Natural killer cell (primary cell): ENCODE measurements at regions not wholly inside any gene's neighbourhood (a gene's known extent, or its start where the extent isn't known, plus 50 kb on each side); places are given as distances from the start of the nearest gene placed in this dataset.
"Not testable (repeated sequence)": the region's sequence is repeated elsewhere in the genome, so short reads cannot be mapped to it uniquely, and the experiment has no call there.

Experiments
- ATAC-seq, 3 donors: fragments of 150-1000 bp in 2 of 3; fragments of 200-7000 bp in 1 of 3; cut with Tn5 transposase; 1 replicate in 1 of 3; 2 replicates in 2 of 3; pipeline ENCODE4 v1.10.0; 2021; ENCODE audit warnings: mild to moderate bottlenecking in 2 of 3, moderate library complexity in 2 of 3
- DNase-seq, 2 donors: peaks; one replicate each; pipeline versions ENCODE4 v3.0.0 to v3.0.0-alpha.2; 2013 to 2021; ENCODE audit warnings: mixed read lengths in 1 of 2
- H3K27ac ChIP-seq: one replicate; pipeline ENCODE4 v1.5.1; 2013; ENCODE audit warnings: mild to moderate bottlenecking, low read length
- H3K27me3 ChIP-seq: one replicate; pipeline ENCODE4 v1.6.1; 2013; ENCODE audit warnings: low read length; ENCODE audit not compliant: control insufficient read depth, insufficient read depth
- H3K36me3 ChIP-seq: one replicate; pipeline ENCODE4 v1.6.1; 2013; ENCODE audit warnings: low read length; ENCODE audit not compliant: control insufficient read depth, insufficient read depth
- H3K4me1 ChIP-seq: one replicate; pipeline ENCODE4 v1.6.1; 2013; ENCODE audit warnings: low read length; ENCODE audit not compliant: control insufficient read depth, insufficient read depth
- H3K4me3 ChIP-seq: one replicate; pipeline ENCODE4 v1.5.1; 2013; ENCODE audit warnings: low read length
- H3K9me3 ChIP-seq: one replicate; pipeline ENCODE4 v1.6.1; 2013; ENCODE audit warnings: low read length; ENCODE audit not compliant: control insufficient read depth, insufficient read depth
- H3K27ac Mint-ChIP-seq, 2 donors: one replicate each; pipeline ENCODE4 v1.8.0; 2022; ENCODE audit warnings: mild to moderate bottlenecking in 2 of 2, mixed read lengths in 2 of 2, moderate library complexity in 1 of 2
- H3K27me3 Mint-ChIP-seq, 2 donors: one replicate each; pipeline ENCODE4 v1.8.0; 2022; ENCODE audit warnings: low read depth in 2 of 2, mixed read lengths in 2 of 2
- H3K36me3 Mint-ChIP-seq: one replicate; pipeline ENCODE4 v1.8.0; 2022; ENCODE audit warnings: mixed read lengths
- H3K4me1 Mint-ChIP-seq, 2 donors: one replicate each; pipeline ENCODE4 v1.8.0; 2022; ENCODE audit warnings: mixed read lengths in 2 of 2
- H3K4me3 Mint-ChIP-seq: one replicate; pipeline ENCODE4 v1.8.0; 2022; ENCODE audit warnings: mild to moderate bottlenecking, moderate library complexity, mixed read lengths
- H3K9me3 Mint-ChIP-seq, 2 donors: one replicate each; pipeline ENCODE4 v1.8.0; 2022; ENCODE audit warnings: mixed read lengths in 2 of 2
- CTCF ChIP-seq: fragments of 200-600 bp; IDR thresholded peaks from one replicate; pipeline ENCODE4 v1.8.0; 2022; ENCODE audit warnings: antibody characterized with exemption
- WGBS: methylation state at CpG from one replicate; pipeline ENCODE4 v1.1.7; 2013; ENCODE audit warnings: missing lambda C conversion rate; ENCODE audit not compliant: insufficient coverage; 5-methylcytosine and 5-hydroxymethylcytosine counted together
- intact Hi-C: fragments of 100-400 bp; cut with micrococcal nuclease; formaldehyde crosslinking; loops from one replicate; pipeline ENCODE4 v1.14.2; 2022

- WGBS, result 82% methylated on average over 2 of the region's 2 CpGs
- peaks cover 12 to 14% of the 10 kb centered on the region in 2 donors for H3K4me1 Mint-ChIP-seq
- Histone ChIP-seq H3K9me3 (no peaks in the 10 kb centered on the region), H3K27ac (no peak overlapping the region), H3K36me3 (no peaks in the 10 kb centered on the region), H3K27me3 (no peaks in the 10 kb centered on the region), H3K4me3 (no peak overlapping the region), H3K4me1 (peaks cover 7% of the 10 kb centered on the region)
- TF ChIP-seq CTCF, result no peak
- intact Hi-C loops, result no loop called here
- H3K9me3 Mint-ChIP-seq, result no peaks in the 10 kb centered on the region
- DNase-seq (no peak), ATAC-seq (no peak)
- H3K36me3 Mint-ChIP-seq, result no peaks in the 10 kb centered on the region
- H3K27me3 Mint-ChIP-seq, result no peaks in the 10 kb centered on the region
- no peak overlapping the region for H3K4me3 Mint-ChIP-seq
- no peak overlapping the region for H3K27ac Mint-ChIP-seq
These were observed 77.9 kb upstream of the PRR23C start for GRCh38 chr3:139122612-139123011.

GRCh38 chr3:139123377-139124095, 78.8 kb upstream of the PRR23C start:
- Histone ChIP-seq H3K9me3 (no peaks in the 10 kb centered on the region), H3K27me3 (no peaks in the 10 kb centered on the region), H3K4me3 (no peak overlapping the region), H3K36me3 (no peaks in the 10 kb centered on the region), H3K4me1 (peaks cover 7% of the 10 kb centered on the region), H3K27ac (no peak overlapping the region)
- WGBS, result 71% methylated on average over 8 of the region's 10 CpGs
- no peaks in the 10 kb centered on the region for H3K36me3 Mint-ChIP-seq
- H3K4me1 Mint-ChIP-seq, result peaks cover 12 to 14% of the 10 kb centered on the region in 2 donors
- no peak for ATAC-seq
- H3K27ac Mint-ChIP-seq, result no peak overlapping the region
- TF ChIP-seq CTCF, result no peak
- DNase-seq, result no peak
- no peak overlapping the region for H3K4me3 Mint-ChIP-seq
- intact Hi-C loops, result no loop called here
- H3K27me3 Mint-ChIP-seq, result no peaks in the 10 kb centered on the region
- no peaks in the 10 kb centered on the region for H3K9me3 Mint-ChIP-seq

- Histone ChIP-seq H3K27me3 (no peaks in the 10 kb centered on the region), H3K36me3 (no peaks in the 10 kb centered on the region), H3K9me3 (no peaks in the 10 kb centered on the region), H3K27ac (no peak overlapping the region), H3K4me1 (peaks cover 7% of the 10 kb centered on the region), H3K4me3 (no peak overlapping the region)
- 64% methylated on average over 2 of the region's 2 CpGs for WGBS
- TF ChIP-seq CTCF, result no peak
- Mint-ChIP-seq H3K27me3 (no peaks in the 10 kb centered on the region), H3K9me3 (no peaks in the 10 kb centered on the region), H3K4me3 (no peak overlapping the region), H3K36me3 (no peaks in the 10 kb centered on the region), H3K27ac (no peak overlapping the region), H3K4me1 (peaks cover 10 to 12% of the 10 kb centered on the region in 2 donors)
- DNase-seq (no peak), ATAC-seq (no peak)
- intact Hi-C loops, result no loop called here
These were observed 79.5 kb upstream of the PRR23C start for GRCh38 chr3:139124197-139124596.

GRCh38 chr3:139127101-139127500, 82.4 kb upstream of the PRR23C start:
- H3K36me3 Mint-ChIP-seq, result no peaks in the 10 kb centered on the region
- no peak overlapping the region for H3K27ac ChIP-seq
- DNase-seq (no peak), ATAC-seq (no peak)
- no peaks in the 10 kb centered on the region for H3K9me3 Mint-ChIP-seq
- H3K27ac Mint-ChIP-seq, result no peak overlapping the region
- 86% methylated on average over 1 of the region's 1 CpG for WGBS
- no peaks in the 10 kb centered on the region for H3K27me3 Mint-ChIP-seq
- no peak overlapping the region for H3K4me3 Mint-ChIP-seq
- H3K4me1 Mint-ChIP-seq, result no peaks in the 10 kb centered on the region
- no peaks in the 10 kb centered on the region for H3K36me3 ChIP-seq
- no peaks in the 10 kb centered on the region for H3K27me3 ChIP-seq
- intact Hi-C loops, result no loop called here
- TF ChIP-seq CTCF, result no peak
- no peaks in the 10 kb centered on the region for H3K9me3 ChIP-seq
- no peaks in the 10 kb centered on the region for H3K4me1 ChIP-seq
- no peak overlapping the region for H3K4me3 ChIP-seq

GRCh38 chr3:139127629-139128028, 82.9 kb upstream of the PRR23C start:
- H3K27me3 Mint-ChIP-seq, H3K9me3 Mint-ChIP-seq, H3K9me3 ChIP-seq, H3K27me3 ChIP-seq, H3K4me1 ChIP-seq, H3K36me3 Mint-ChIP-seq, H3K36me3 ChIP-seq, H3K4me3 ChIP-seq, intact Hi-C loops, H3K27ac Mint-ChIP-seq, H3K4me1 Mint-ChIP-seq, H3K27ac ChIP-seq, ATAC-seq, DNase-seq, H3K4me3 Mint-ChIP-seq: not testable (repeated sequence)
- 95% methylated on average over 12 of the region's 12 CpGs for WGBS
